ENCODE measurements at regions not wholly inside any gene's neighbourhood (a gene's known extent, or its start where the extent isn't known, plus 50 kb on each side); places are given as distances from the start of the nearest gene placed in this dataset.
A peak's percentile ranks its signal among the peaks of the same experiment; 100 is the strongest.
"Not testable (repeated sequence)": the region's sequence is repeated elsewhere in the genome, so short reads cannot be mapped to it uniquely, and the experiment has no call there.

DNA sequence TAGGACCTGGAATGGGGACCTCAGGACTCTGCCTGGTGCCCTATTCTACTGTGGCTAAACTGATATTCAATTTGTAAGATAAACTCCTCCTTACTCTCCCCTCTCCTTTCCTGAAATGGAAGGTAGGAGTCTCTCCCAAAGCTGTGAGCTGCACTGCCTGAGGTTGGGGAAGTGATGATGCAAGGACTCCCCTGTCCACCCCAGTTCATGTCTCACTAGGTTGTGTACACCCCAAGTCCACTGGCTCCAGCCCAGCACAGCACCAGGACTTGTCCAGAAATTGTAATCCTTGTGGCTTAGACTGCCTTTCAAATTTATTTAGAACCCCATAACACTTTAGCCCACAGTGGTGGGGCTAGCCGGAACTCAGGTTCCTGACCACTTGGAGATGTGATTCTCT is 247.2 kb upstream of the CTBP2 start:
- DNase-seq (ENCODE audit: extremely low read depth, low read depth) = no peak

DNA sequence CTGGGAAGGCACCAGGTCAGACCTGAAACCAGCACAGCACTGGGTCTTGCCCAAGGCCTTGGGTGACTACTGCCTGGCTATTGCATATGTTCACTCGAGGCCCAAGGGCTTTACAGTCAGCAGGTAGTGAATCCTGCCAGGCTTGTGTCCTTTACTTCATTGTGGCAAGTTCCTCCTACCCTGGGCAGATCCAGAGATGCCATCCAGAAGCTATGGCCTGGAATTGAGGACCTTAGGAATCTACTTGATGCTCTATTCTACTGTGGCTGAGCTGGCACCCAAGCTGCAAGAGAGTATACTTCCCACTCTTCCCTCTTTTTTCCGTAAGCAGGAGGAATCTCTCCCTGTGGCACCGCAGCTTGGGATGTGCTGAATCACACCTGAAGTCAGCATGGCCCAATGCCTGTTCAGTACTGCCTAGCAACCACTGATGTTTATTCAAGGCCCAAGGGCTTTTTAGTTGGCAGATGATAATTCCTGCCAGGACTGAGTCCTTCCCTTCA is 246.7 kb upstream of the CTBP2 start:
- DNase-seq (ENCODE audit: extremely low read depth, low read depth) = no peak

- DNase-seq (ENCODE audit: extremely low read depth, low read depth) = not testable (repeated sequence)
These were observed 244.5 kb upstream of the CTBP2 start for GRCh38 chr10:125404902-125405301.

DNA sequence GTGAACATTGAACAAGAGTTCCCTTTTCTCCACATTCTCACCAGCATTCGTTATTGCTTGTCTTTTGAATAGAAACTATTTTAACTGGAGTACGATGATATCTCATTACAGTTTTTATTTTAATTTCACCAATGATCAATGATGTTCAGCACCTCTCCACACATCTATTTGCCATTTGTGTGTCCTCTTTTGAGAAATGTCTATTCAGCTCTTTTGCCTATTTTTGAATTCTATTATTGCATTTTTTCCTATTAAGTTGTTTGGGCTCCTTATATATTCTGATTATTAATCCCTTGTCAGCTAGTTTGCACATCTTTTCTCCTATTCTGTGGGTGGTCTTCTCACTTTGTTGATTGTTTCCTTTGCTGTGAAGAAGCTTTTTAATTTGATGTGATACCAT is 241.1 kb upstream of the CTBP2 start:
- no peak for DNase-seq (ENCODE audit: extremely low read depth, low read depth)

GRCh38 chr10:125399289-125399688 is 238.9 kb upstream of the CTBP2 start:
- no peak for DNase-seq (ENCODE audit: extremely low read depth, low read depth)

DNA sequence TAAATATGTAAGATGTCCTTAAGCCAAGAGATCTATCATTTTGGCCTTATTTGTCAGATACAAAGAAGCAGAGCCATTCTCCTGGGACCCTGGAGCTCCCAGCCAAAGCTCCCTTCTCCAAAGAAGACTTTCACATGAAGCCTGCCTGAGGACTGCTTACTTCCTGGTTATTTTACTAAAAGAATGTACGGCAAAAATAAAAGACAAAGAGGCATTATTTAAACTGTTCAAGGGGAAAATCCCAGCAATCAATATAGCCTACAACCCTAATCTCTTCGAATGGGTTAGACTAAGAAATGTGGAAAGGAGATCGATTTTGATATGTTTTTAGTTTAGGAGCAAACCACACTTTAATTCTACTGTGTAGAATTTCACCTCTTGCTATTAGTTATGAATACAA is 237.9 kb upstream of the CTBP2 start:
- DNase-seq (ENCODE audit: extremely low read depth, low read depth) = no peak

- no peak for DNase-seq (ENCODE audit: extremely low read depth, low read depth)
These were observed 237.2 kb upstream of the CTBP2 start for GRCh38 chr10:125397608-125398007.

- no peak for DNase-seq (ENCODE audit: extremely low read depth, low read depth)
These were observed 236.3 kb upstream of the CTBP2 start for GRCh38 chr10:125396676-125397075.

DNA sequence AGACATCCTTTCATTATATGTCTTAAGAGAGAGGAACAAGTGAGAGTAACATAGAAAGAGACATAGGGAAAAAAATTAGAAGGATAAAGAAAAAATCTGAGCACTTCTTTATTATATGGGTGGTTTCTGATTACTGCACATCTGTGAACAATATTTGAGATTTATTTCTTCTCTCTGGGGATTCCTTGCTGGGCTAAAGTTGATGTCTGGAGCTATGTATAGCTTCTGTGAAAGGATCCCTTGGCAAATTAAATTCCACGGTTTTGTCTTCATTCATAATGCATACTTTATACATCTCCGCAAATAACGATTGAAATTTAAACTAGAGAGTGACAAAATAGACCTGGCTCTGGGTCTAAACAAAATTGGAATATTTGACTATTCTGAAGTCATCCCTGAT is 232.2 kb upstream of the CTBP2 start:
- no peak for DNase-seq (ENCODE audit: extremely low read depth, low read depth)

DNA sequence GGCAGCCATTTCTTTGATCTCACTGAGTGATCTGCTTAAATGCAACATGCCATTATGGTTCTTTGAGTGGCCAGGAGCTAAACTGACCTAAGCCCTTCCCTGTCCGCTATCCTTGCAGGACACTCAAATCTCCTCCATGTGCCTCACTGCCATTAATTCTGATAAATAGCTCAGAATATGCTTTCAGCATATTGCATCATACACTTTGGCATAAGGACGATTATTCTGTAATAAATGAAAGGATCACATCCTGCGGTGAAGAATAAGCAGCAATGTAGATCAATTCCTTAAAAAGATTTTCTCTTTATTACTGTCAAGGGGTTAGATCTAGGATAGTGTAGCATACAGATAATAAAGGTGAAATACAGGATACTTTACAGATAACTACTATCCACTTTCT is 231.8 kb upstream of the CTBP2 start:
- DNase-seq (ENCODE audit: extremely low read depth, low read depth) = no peak

- DNase-seq (ENCODE audit: extremely low read depth, low read depth) = no peak
These were observed 229.3 kb upstream of the CTBP2 start for GRCh38 chr10:125389648-125390047.

GRCh38 chr10:125379592-125379991 is 219.2 kb upstream of the CTBP2 start:
- DNase-seq (ENCODE audit: extremely low read depth, low read depth) = no peak

GRCh38 chr10:125377368-125377767 is 217.0 kb upstream of the CTBP2 start:
- DNase-seq (ENCODE audit: extremely low read depth, low read depth) = no peak

DNA sequence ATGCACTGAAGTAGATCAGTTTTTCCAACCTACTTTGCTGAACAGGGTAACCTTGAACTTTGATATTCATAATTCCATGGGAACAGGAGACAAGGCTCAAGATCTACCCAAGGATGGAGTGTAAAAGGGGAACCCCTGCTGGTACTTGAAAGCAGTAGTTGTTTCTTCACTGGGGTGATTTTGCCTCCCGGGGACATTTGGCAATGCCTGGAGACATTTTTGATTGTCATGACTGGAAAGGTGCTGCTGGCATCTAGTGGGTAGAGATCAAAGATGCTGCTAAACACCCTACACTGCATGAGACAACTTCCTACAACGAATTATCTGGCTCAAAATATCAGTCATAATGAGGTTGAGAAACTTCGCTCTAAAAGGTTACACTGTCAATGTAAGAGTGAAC is 214.8 kb upstream of the CTBP2 start:
- peak; percentile 12 for DNase-seq (ENCODE audit: extremely low read depth, low read depth)

GRCh38 chr10:125373546-125373945 is 213.2 kb upstream of the CTBP2 start:
- DNase-seq (ENCODE audit: extremely low read depth, low read depth) = no peak

- no peak for DNase-seq (ENCODE audit: extremely low read depth, low read depth)
These were observed 210.2 kb upstream of the CTBP2 start for GRCh38 chr10:125370578-125370977.

DNA sequence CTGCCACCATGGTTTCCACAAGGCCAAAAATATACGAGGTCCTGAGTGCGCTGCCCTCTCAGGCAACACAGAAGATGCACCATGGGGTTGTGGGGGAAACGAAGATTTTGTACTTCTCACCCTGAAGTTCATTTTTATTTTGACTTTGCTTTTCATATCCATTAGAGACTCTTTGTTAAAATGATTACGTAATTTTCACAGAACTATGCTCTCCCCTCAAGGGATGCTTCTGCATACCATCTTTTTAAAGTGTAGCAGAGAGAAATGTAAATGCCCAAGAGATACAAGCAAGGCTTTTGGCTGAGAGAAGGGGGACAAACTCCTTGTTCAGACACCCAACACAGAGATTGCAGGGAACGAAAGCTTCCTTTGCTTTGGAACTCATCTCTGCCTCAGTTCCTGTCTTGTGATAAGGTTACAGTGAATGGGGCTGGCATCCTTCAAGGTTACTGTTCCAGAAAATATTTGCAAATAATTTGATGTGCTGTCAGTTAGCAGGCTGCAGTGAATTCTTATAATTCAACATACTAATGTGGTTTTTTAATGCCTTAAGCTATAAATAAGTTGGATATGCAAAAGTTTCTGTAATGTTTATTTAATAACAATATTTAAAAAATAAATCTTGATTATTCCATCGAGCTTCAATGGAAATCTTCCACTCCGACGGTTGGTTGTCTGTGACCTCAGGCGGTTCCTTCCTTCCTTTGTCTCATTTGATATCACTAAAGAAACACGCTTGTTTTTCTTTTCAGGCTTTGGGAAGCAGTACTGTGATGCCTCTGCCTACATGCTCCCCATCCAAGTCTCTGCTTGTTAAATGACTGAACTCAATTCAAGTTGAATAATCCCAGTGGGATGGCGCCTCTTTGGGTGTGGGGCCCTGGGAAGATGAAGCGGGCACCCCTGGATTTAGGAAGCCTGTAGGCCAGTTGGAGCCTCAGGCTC is 209.3 kb upstream of the CTBP2 start:
- peak; percentile 8 for DNase-seq (ENCODE audit: extremely low read depth, low read depth)

DNA sequence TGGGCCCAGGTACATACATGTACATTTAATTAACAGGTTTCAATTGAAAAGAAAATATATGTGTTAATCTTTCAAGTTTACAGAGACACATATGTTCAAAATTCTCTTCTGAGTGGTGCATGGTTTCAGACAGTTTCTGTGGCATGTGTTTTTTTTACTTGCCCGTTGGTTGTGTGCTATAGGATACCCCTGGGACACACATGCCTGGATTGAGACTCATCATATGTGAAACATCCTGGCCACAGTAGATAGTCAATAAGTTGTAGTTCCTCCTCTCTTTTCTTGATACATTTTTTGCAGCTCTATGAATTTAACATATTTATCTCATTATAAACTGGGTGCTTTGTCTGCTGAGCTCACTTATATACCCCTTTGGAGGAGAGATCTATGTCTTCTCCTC is 207.8 kb upstream of the CTBP2 start:
- no peak for DNase-seq (ENCODE audit: extremely low read depth, low read depth)

- no peak for DNase-seq (ENCODE audit: extremely low read depth, low read depth)
These were observed 203.4 kb upstream of the CTBP2 start for GRCh38 chr10:125363791-125364190.

DNA sequence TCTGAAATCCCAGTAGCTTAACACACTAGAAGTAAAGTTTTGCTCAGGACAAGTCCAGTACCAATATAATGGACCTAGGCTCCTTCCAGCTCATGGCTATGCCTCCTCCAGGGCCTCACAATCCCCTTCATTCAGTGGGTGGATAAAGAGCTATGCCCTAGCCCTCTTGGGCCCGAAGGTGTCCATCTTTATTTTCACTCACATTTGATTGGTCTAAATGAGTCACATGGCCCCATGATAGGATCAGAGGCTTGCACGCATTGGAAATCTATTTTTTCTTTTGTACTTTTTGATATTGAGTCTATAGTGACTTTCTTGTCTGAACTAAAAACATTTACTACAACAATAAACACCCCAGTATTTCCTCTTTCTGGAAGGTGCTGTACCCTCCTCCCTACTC is 202.6 kb upstream of the CTBP2 start:
- DNase-seq (ENCODE audit: extremely low read depth, low read depth) = no peak

DNA sequence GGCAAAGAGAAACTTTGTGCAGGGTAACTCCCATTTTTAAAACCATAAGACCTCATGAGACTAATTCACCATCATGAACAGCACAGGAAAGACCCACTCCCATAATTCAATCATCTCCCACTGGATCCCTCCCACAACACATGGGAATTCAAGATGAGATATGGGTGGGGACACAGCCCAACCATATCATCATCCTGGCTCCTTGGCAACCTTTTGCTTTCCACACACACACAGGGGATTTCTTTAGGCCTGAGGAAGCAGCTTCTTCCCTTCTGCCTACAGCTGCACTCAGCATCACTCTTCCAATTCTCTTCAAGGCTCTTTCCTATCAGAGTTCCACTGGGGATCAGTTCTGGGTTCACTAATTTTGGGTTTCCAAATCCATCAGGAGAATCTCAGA is 199.0 kb upstream of the CTBP2 start:
- no peak for DNase-seq (ENCODE audit: extremely low read depth, low read depth)

GRCh38 chr10:125355657-125356056 is 195.3 kb upstream of the CTBP2 start:
- DNase-seq (ENCODE audit: extremely low read depth, low read depth) = no peak

DNA sequence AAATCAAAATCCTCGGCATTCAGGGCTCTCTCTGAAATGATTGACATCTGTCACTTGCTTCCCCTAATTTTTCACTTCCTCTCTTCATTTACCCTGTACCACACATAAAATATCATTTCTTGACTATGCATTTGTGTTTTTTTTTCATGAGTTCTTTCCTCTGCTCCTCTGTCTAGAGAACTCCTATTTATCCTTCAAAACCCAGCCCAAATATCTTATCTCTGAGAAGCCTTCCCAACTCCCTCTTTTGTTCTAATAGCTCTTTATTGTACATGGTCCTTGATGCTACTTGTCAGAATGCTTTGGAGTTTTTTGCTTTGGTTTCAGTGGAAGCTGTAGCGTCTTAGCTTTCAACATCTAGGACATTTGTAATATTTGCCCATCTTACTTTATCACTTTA is 190.2 kb upstream of the CTBP2 start:
- no peak for DNase-seq (ENCODE audit: extremely low read depth, low read depth)
